HG02884 (cell line): ENCODE measurements at regions not wholly inside any gene's neighbourhood (a gene's known extent, or its start where the extent isn't known, plus 50 kb on each side); places are given as distances from the start of the nearest gene placed in this dataset.
"Not testable (repeated sequence)": the region's sequence is repeated elsewhere in the genome, so short reads cannot be mapped to it uniquely, and the experiment has no call there.

ENCODE experiments used
- ATAC-seq: cut with Tn5 transposase; IDR thresholded peaks from one replicate; pipeline ENCODE4 v1.9.1; 2021; ENCODE audit warnings: mild to moderate bottlenecking, moderate library complexity; ENCODE audit not compliant: unreplicated experiment

DNA sequence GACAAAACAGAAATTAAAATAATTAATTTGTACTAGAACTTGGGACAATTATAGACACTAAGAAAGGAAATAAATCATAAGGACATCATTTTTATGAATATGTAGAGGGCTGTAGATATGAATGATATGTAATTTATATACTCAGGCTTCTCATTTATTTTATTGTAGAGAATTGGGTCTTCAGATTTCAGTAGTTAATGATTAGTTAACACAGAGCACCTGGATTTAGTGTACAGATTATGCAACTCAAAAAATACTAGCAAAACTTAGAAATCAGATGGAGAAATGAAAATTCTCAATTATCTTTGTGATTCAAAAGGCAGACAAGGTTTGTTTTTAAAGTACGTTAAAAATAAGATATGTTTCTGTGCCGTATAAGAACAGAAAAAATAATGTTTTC is 1311.7 kb upstream of the SLC39A10 start:
- no peak for ATAC-seq

DNA sequence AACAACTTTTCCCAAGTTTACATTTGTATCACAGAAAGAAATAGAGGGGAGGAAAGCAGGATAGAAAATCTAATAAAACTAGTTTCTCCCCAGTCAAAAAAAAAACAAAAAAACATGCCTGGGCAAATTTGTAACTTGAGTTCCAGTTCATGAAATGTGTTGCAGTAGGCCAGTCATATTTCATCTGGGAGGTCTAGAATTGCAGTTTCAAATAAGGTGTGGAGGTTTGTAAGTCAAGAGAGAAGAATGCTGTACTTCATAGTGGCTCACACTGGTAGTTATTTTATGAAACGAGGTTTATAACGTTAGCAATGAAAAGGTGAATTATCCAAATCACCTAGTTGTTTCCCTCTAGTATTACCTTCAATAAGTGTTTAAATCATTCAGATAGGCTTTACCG is 1313.9 kb upstream of the SLC39A10 start:
- no peak for ATAC-seq

DNA sequence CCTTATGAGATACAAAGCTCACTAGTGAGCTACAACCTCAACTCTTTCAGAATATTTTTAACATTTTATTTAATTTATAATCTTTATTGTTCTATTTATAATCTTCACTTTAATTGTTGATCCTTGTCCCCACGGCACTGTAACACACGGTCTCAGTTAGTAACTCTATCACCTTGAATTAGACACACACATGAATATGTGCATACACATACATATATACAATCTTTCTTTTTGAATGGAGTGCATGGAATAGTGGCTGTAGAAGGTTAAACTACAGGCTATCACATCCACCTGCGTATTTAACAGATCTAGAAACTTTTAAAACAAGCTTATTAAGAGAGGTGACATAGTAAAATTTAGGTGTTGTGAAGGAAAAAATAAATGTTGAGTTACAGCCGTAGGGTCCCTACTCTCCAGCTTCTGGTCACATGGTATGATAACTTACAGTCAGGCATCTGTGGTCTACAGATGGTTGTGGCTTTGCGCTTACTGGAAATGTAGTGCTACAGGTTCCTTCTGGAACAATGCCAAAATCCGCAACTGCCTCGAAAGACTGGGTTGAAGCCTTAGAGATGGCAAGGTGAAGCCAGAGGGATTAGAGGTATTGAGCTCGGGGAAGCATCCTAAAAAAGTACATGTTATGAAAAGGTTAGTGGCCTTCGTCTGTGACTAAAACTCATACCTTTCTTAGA is 1324.1 kb upstream of the SLC39A10 start:
- ATAC-seq = no peak

DNA sequence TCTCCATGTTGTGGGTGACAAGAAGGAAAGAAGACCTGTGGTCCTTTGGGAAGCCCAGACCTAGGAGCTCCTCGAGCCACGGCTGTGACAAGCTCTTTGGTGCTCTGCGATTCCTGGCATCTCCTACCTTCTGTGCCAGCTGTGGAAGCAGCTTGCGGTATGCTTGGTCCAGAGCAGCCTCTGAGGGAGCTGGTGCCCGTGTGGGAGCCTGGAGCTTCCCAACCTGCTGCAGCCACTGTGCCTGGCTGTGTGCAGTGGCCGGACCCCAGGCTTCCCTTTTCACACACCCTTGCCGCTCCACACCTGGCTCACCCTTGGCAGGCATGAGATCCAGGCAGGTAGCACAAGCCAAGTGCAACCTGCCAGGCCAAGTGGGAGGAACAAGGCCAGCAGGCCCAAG is 1328.6 kb upstream of the SLC39A10 start:
- no peak for ATAC-seq

GRCh38 chr2:194327196-194327888 is 1329.7 kb upstream of the SLC39A10 start:
- ATAC-seq = no peak

DNA sequence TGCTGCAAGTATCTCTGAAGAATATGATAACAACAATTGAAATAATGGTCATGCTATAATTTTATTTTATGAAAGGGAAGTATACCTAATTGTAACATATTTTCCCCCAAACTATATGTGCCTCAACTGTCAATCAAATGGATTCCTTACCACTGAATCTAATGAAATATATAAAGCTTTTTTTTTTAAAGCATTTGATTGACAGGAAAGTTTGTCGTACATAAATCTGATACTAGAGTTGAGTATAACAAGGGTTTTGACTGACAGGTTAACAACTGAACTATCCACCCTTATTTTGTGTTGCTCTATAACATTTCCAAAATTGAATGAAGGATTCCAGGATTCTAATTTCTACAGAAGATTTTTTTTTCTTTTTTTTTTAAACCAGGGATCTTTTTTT is 1333.3 kb upstream of the SLC39A10 start:
- ATAC-seq = no peak

DNA sequence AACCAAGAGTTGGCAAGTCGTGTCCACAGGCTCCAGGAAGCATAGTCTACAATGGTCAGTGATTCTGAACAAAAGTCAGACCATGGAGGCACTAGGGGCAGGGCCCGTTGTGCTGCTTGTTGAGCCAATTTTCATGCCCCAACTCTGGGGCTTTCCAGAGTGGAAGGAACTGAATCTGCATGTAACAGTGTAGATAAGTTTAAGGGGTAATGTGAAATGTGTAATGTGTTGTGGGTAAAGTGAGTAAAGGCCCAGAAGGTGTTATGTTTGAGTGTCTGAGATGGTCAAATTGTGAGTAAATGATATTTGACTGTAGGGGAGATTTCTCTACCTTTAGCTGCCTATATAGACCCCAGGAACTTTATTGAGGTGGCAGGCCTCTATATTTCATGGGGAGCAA is 1336.5 kb upstream of the SLC39A10 start:
- ATAC-seq = no peak

DNA sequence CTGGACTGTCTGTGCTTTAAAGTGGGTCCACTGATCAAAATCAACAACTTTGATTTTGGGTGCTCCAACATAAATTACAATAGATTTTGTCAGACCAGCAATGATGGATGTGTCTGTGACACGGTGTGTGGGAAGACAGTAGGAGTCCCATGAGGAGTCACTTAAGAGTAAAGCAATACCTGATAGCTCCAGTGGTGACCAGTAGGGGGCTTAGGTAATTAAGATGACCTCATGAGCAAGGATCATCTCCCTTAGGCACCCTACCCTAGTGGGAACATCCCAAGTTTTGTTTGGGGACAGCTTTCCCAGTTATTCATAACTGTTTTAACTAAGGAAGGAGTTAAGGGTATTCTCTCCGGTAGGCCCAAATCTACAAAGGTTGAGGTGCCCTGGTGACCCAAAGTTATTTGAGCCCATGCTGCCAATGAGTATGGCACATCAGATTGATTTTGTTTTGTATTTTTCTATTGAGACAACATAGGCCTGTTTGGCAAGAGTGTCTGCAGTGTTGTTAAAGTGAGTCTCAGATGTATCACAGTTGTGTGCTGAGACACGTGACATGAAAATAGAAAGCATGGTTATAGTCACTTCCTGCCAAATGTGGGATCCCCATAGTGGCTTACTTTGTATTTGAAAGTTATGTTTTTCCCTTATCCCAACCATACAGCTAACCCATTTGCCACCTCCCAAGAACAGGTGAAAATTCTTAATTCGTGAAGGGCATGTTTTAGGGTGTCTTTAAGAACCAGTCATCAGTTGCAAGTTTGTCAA is 1337.6 kb upstream of the SLC39A10 start:
- ATAC-seq = peak; percentile 68

GRCh38 chr2:194314042-194314441 is 1343.0 kb upstream of the SLC39A10 start:
- no peak for ATAC-seq

DNA sequence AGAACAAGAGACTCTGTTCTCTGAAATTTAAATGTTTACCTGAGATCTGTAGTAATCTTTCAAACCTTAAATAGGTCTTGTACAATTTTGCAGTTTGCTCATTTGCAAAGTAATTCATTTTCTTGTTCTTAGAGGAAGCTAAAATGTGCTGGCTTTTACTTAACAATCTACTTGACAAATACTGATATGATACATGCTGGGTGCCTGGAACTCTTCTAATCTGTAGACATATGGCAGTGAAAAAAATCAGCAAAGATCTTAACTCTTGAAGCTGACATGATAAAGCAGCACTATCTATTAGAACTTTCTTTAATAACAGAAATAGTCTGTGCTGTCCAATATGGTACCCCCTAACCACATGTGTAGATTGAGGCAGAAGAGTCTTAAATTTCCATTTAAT is 1352.8 kb upstream of the SLC39A10 start:
- no peak for ATAC-seq

DNA sequence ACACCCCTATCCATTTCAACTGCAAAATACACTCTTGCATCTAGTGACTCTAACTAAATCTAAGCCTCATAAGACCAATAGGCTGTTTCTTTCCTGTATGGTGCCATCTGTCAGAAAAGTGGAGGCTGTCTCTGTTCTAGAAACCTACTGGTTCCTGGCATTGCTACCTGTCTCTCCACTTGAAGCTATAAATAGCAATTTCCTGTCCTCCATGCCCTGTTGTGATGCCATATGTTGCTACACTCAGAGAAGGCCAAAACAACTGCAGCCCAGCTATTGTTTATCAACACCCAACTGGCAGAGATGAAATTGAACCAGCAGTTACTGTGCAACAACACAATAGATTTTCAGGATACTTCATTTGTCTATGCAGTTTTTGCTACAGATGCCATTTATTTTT is 1355.1 kb upstream of the SLC39A10 start:
- no peak for ATAC-seq

DNA sequence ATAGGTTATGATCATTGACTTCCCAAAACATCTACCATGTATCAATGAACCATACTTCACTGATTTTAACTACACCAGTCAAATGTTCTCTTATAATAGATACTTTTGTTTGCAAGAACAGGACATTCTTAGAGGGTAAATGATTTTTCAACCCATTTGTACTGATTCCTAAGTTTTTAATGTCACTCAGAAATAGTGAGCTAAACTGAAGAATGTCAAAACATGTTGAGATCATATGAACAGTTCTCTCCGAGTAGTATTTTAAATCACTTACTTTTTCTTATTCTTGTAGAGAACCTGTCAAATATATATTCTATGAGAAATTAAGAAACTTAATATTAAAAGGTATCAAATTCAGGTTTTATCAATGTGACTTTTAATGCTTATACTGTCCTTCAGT is 1362.9 kb upstream of the SLC39A10 start:
- ATAC-seq = no peak

DNA sequence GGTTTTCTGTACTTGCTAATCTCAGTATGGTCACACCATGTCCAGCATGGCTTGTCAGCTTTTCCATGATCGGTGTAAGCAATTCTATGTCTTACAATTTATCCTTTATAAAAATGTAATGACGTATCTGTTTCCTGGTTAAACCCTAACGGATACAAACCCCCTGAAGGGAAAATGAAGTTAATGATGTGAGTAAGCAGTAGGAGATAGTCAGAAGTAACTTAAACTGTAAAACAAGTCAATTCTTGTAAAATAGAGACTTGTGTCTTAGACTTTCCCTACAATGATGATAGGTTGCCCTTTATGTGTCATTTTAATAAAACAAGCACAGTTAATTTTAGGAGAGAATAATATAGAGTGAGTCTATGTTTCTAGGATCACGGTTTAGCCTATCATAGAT is 1365.9 kb upstream of the SLC39A10 start:
- no peak for ATAC-seq

DNA sequence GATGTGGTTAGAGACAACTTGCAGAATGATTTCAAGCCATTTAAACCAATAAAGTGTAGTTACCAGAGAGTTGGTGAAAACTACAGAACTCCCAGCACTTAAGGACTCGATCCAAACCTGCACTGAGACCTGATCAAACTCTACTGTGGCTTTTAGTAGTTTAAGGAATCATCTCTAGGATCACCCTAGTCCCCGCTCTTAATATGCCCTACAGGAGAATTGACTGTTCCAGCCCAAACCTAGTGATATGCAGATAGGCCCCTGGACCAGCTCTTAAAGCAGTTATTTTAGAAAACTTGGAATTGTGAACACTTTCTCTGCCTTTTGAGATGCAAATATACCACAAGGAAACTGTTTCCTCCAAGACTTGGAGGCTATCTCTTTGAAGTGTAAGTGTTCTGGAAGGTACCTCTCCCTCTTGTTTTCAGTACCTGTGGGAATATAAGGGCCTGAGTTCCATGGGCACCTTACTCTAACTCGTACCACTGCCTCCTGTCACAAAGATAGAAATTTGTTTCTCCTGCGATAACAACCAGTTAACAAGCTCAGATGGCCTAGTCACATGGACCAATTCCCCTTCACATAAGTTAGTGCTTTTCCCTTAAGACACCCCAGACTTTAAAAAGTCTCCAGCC is 1367.2 kb upstream of the SLC39A10 start:
- ATAC-seq = no peak

- ATAC-seq = not testable (repeated sequence)
Observed at GRCh38 chr2:194276667-194277066, 1380.4 kb upstream of the SLC39A10 start.

DNA sequence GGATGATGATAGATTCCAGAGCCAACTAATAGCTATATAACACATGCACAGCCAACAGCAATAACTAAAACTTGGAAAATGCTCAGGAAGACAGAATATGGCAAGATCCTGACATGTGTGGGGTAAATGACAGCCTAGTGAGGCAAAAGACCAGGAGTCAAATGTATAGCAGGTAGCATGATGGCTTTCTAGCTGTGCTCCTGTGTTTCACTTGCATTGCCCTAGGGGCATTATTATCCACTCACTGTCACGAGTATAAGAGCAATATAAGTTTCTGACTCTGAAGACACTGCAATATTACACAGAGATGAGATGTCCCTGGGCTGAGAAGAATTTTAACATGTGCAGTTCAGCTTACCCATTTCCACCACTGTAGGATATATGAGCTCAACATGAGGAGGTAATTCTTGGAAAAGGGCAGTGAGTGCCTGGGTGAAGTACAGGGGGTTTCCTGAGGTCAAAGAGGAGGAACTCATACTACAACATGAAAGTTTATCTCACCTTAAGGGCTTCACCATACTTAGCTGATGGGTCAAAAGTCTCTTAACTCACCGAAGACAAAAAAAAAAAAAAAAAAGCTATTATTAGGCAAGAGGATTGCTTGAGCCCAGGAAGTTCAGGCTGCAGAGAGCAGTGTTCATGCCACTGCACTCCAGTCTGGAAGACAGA is 1385.6 kb upstream of the SLC39A10 start:
- ATAC-seq = no peak

GRCh38 chr2:194270648-194271047 is 1386.4 kb upstream of the SLC39A10 start:
- no peak for ATAC-seq

DNA sequence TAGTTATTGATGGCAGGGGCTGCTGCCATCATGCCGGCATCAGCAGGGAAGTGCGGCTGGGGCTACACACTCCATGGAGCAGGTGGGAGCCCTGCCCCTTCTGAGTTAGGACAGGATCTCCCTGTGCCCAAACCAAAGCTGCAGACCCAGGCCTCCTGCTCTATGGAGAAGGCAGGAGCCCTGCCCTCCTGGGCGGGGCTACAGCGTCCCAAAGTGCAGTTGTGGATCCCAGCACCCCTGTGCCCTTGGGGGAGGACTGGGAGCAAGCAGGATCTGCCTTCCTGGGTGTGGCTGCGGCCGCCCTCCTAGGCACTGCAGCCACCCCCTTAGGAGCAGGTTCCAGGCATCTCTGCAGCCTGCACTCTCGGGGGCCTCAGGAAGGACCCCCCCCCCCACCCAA is 1392.4 kb upstream of the SLC39A10 start:
- ATAC-seq = no peak

GRCh38 chr2:194260185-194260584 is 1396.8 kb upstream of the SLC39A10 start:
- ATAC-seq = no peak

GRCh38 chr2:194257095-194257494 is 1399.9 kb upstream of the SLC39A10 start:
- ATAC-seq = no peak
